ENCODE measurements at regions not wholly inside any gene's neighbourhood (a gene's known extent, or its start where the extent isn't known, plus 50 kb on each side); places are given as distances from the start of the nearest gene placed in this dataset.

DNA sequence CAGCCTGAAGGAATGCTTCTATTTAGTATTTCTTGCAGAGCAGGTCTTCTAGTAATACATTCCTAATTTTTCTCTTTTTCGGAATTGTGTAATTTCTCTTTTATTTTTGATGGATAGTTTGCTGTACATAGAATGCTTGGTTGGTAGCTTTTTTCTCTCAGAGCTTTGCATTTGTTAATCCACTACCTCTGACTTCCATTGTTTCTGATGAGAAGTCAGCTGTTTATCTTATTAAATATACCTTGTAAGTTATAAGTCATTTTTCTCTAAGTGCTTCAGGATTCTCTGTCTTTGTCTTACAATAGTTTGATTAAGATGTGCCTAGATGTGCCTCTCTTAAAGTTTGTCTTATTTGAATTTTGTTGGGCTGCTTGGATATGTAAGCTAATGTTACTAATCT lies 101.9 kb downstream of the HTR1A start:
- TF ChIP-seq CTCF (IDR thresholded peaks at IDR 0.05) (no peak), POLR2A (IDR thresholded peaks at IDR 0.05) (no peak)
